OCI-LY7 (cell line): ENCODE measurements at regions not wholly inside any gene's neighbourhood (a gene's known extent, or its start where the extent isn't known, plus 50 kb on each side); places are given as distances from the start of the nearest gene placed in this dataset.

Experiments
- CTCF ChIP-seq: fragments of 200-600 bp; sonication (generic); conservative IDR thresholded peaks from 2 replicates; pipeline ENCODE4 v1.5.1; 2014; ENCODE audit warnings: mild to moderate bottlenecking, antibody characterized with exemption, low read length, moderate library complexity, mixed read lengths
- EZH2phosphoT487 ChIP-seq: fragments of 200-600 bp; sonication (generic); IDR thresholded peaks from 2 replicates; pipeline ENCODE4 v1.6.1; 2018; ENCODE audit warnings: low read depth, borderline replicate concordance, mild to moderate bottlenecking, mixed run types, antibody characterized with exemption, low read length, moderate library complexity, mixed read lengths

- TF ChIP-seq CTCF (no peak), EZH2phosphoT487 (no peak)
These were observed 175.6 kb upstream of the FANCL start for GRCh38 chr2:58416696-58417095.
